B cell (primary cell): ENCODE measurements at regions not wholly inside any gene's neighbourhood (a gene's known extent, or its start where the extent isn't known, plus 50 kb on each side); places are given as distances from the start of the nearest gene placed in this dataset.

Experiments used
- ATAC-seq: fragments of 200-7000 bp; cut with Tn5 transposase; one replicate; pipeline ENCODE4 v1.10.0; 2021; ENCODE audit warnings: low read depth, mild to moderate bottlenecking, moderate number of reproducible peaks, moderate library complexity
- CTCF ChIA-PET: fragments of 350-600 bp; sonication (Branson Sonifier 250); formaldehyde crosslinking; loops from one replicate; lab custom pipeline; 2021; ENCODE audit warnings: antibody characterized with exemption, inconsistent platforms; lab: Charles Lee
- POLR2A ChIA-PET: fragments of 350-600 bp; sonication (Branson Sonifier 250); formaldehyde crosslinking; loops from one replicate; lab custom pipeline; 2021; ENCODE audit warnings: antibody characterized with exemption; lab: Charles Lee
- DNase-seq: peaks from one replicate; pipeline ENCODE4 v3.0.0; 2013
- H2AFZ ChIP-seq: 2 replicates; pipeline ENCODE4 v1.6.1; 2012; ENCODE audit warnings: mild to moderate bottlenecking, low read depth, low read length; ENCODE audit not compliant: insufficient read depth, poor library complexity, severe bottlenecking
- H3K27ac ChIP-seq, 2 donors: 1 replicate in 1 of 2; 2 replicates in 1 of 2; pipeline ENCODE4 v1.5.1; 2012 to 2013; ENCODE audit warnings: low read length in 2 of 2, mild to moderate bottlenecking in 2 of 2, moderate library complexity in 1 of 2
- H3K27me3 ChIP-seq, 4 experiments: fragments of 200-600 bp in 1 of 4; sonication (generic) in 1 of 4; replicated peaks in 1 of 4; 1 replicate in 2 of 4; 2 replicates in 2 of 4; pipeline versions ENCODE4 v1.6.1 to v1.7.0; 2013 to 2016; ENCODE audit warnings: low read length in 3 of 4, mild to moderate bottlenecking in 2 of 4, mixed read lengths in 1 of 4, moderate library complexity in 1 of 4; ENCODE audit not compliant: insufficient read depth in 4 of 4, control insufficient read depth in 3 of 4; ENCODE audit errors: control extremely low read depth in 1 of 4
- H3K36me3 ChIP-seq, 2 experiments: replicated peaks in 1 of 2; 1 replicate in 1 of 2; 2 replicates in 1 of 2; pipeline versions ENCODE4 v1.6.1 to v1.7.1; 2013; ENCODE audit warnings: low read length in 1 of 2; ENCODE audit not compliant: insufficient read depth in 2 of 2, control insufficient read depth in 1 of 2; ENCODE audit errors: control extremely low read depth in 1 of 2, extremely low read depth in 1 of 2
- H3K4me1 ChIP-seq, 2 donors: fragments of 200-600 bp in 1 of 2; sonication (generic) in 1 of 2; 1 replicate in 1 of 2; 2 replicates in 1 of 2; pipeline versions ENCODE4 v1.5.1 to v1.6.1; 2013 to 2017; ENCODE audit warnings: low read length in 2 of 2; ENCODE audit not compliant: control insufficient read depth in 2 of 2, insufficient read depth in 2 of 2
- H3K4me2 ChIP-seq: replicated peaks from 2 replicates; pipeline ENCODE3; 2012; ENCODE audit warnings: mild to moderate bottlenecking, low read depth, low read length; ENCODE audit not compliant: poor library complexity, severe bottlenecking
- H3K4me3 ChIP-seq, 5 experiments: fragments of 200-600 bp in 1 of 5; sonication (generic) in 1 of 5; 1 replicate in 3 of 5; 2 replicates in 2 of 5; pipeline versions ENCODE4 v1.5.1 to v1.7.0; 2011 to 2016; ENCODE audit warnings: low read length in 4 of 5, mild to moderate bottlenecking in 4 of 5, low read depth in 2 of 5, control low read depth in 1 of 5, moderate library complexity in 1 of 5; ENCODE audit not compliant: insufficient read depth in 1 of 5; ENCODE audit errors: control extremely low read depth in 1 of 5, extremely low read depth in 1 of 5
- H3K79me2 ChIP-seq: fragments of 200-600 bp; sonication (generic); one replicate; pipeline ENCODE4 v1.6.0; 2016; ENCODE audit warnings: low read length; ENCODE audit not compliant: control insufficient read depth, insufficient read depth
- H3K9ac ChIP-seq: fragments of 200-600 bp; sonication (generic); 2 replicates; pipeline ENCODE4 v1.6.1; 2017; ENCODE audit warnings: mild to moderate bottlenecking, low read length, moderate library complexity
- H3K9me3 ChIP-seq, 3 donors: one replicate each; pipeline versions ENCODE4 v1.6.1 to v1.7.1; 2013; ENCODE audit warnings: low read length in 2 of 3; ENCODE audit not compliant: control insufficient read depth in 2 of 3, insufficient read depth in 1 of 3; ENCODE audit errors: control extremely low read depth in 1 of 3
- H4K20me1 ChIP-seq: 2 replicates; pipeline ENCODE4 v1.6.0; 2012; ENCODE audit warnings: mild to moderate bottlenecking, low read length; ENCODE audit not compliant: insufficient read depth, control insufficient read depth, poor library complexity, severe bottlenecking
- H3K27ac Mint-ChIP-seq: one replicate; pipeline ENCODE4 v1.8.0; 2021; ENCODE audit warnings: mixed read lengths
- H3K27me3 Mint-ChIP-seq: one replicate; pipeline ENCODE4 v1.8.0; 2021; ENCODE audit warnings: mixed read lengths
- H3K4me1 Mint-ChIP-seq: one replicate; pipeline ENCODE4 v1.8.0; 2021; ENCODE audit warnings: mixed read lengths
- H3K4me3 Mint-ChIP-seq: one replicate; pipeline ENCODE4 v1.8.0; 2021; ENCODE audit warnings: mixed read lengths
- H3K9me3 Mint-ChIP-seq: one replicate; pipeline ENCODE4 v1.8.0; 2022; ENCODE audit warnings: mixed read lengths; ENCODE audit not compliant: insufficient read depth
- CTCF ChIP-seq: fragments of 200-600 bp; IDR thresholded peaks from one replicate; pipeline ENCODE4 v1.8.0; 2022; ENCODE audit warnings: antibody characterized with exemption, mild to moderate bottlenecking
- EZH2 ChIP-seq: IDR thresholded peaks from 2 replicates; pipeline ENCODE4 v1.6.1; 2012; ENCODE audit warnings: borderline replicate concordance, low read depth, mild to moderate bottlenecking, moderate library complexity, low read length; ENCODE audit not compliant: insufficient read depth, poor library complexity, severe bottlenecking
- WGBS: methylation state at CpG from one replicate; pipeline ENCODE4 v1.1.5; 2013; ENCODE audit warnings: missing lambda C conversion rate; ENCODE audit not compliant: insufficient coverage; 5-methylcytosine and 5-hydroxymethylcytosine counted together
- intact Hi-C: fragments of 100-400 bp; cut with micrococcal nuclease; formaldehyde crosslinking; loops from one replicate; pipeline ENCODE4 v1.10.0; 2022

- H3K79me2 ChIP-seq: no peaks in the 10 kb centered on the region
- H3K4me3 Mint-ChIP-seq: no peak overlapping the region
- POLR2A ChIA-PET: no interaction called here
- H3K27ac ChIP-seq: no peak overlapping the region
- DNase-seq: no peak
- H3K9me3 ChIP-seq: no peaks in the 10 kb centered on the region
- no peak overlapping the region for H2AFZ ChIP-seq
- no peaks in the 10 kb centered on the region for H3K4me1 Mint-ChIP-seq
- CTCF ChIA-PET: no interaction called here
- H3K4me1 ChIP-seq: no peaks in the 10 kb centered on the region
- no peak overlapping the region for H3K27ac Mint-ChIP-seq
- no peak overlapping the region for H3K4me2 ChIP-seq
- no peaks in the 10 kb centered on the region for H4K20me1 ChIP-seq
- ATAC-seq: no peak
- WGBS: 86% methylated on average over 1 of the region's 2 CpGs
- no peak overlapping the region for H3K9ac ChIP-seq
- H3K9me3 Mint-ChIP-seq: no peaks in the 10 kb centered on the region
- no peak for TF ChIP-seq EZH2
- TF ChIP-seq CTCF: no peak
- intact Hi-C loops: no loop called here
- H3K27me3 ChIP-seq: no peaks in the 10 kb centered on the region
- no peak overlapping the region for H3K4me3 ChIP-seq
- H3K27me3 Mint-ChIP-seq: no peaks in the 10 kb centered on the region
- no peaks in the 10 kb centered on the region for H3K36me3 ChIP-seq
These were observed 188.3 kb upstream of the RND3 start for GRCh38 chr2:150675807-150676206.

GRCh38 chr2:150674283-150674682 lies 186.8 kb upstream of the RND3 start:
- H3K79me2 ChIP-seq: no peaks in the 10 kb centered on the region
- H3K27me3 ChIP-seq: no peaks in the 10 kb centered on the region
- Mint-ChIP-seq H3K4me1 (no peaks in the 10 kb centered on the region), H3K27ac (no peak overlapping the region), H3K4me3 (no peak overlapping the region), H3K9me3 (no peaks in the 10 kb centered on the region), H3K27me3 (no peaks in the 10 kb centered on the region)
- intact Hi-C loops: no loop called here
- H2AFZ ChIP-seq: no peak overlapping the region
- no peak overlapping the region for H3K27ac ChIP-seq
- no peaks in the 10 kb centered on the region for H3K36me3 ChIP-seq
- ATAC-seq: no peak
- TF ChIP-seq CTCF (no peak), EZH2 (no peak)
- H3K4me2 ChIP-seq: no peak overlapping the region
- CTCF ChIA-PET: no interaction called here
- no peaks in the 10 kb centered on the region for H3K9me3 ChIP-seq
- H4K20me1 ChIP-seq: no peaks in the 10 kb centered on the region
- POLR2A ChIA-PET: no interaction called here
- H3K9ac ChIP-seq: no peak overlapping the region
- no peak overlapping the region for H3K4me3 ChIP-seq
- H3K4me1 ChIP-seq: no peaks in the 10 kb centered on the region
- DNase-seq: no peak
- WGBS: 100% methylated on average over 1 of the region's 3 CpGs
